ENCODE measurements at regions not wholly inside any gene's neighbourhood (a gene's known extent, or its start where the extent isn't known, plus 50 kb on each side); places are given as distances from the start of the nearest gene placed in this dataset.
"Not testable (repeated sequence)": the region's sequence is repeated elsewhere in the genome, so short reads cannot be mapped to it uniquely, and the experiment has no call there.

- not testable (repeated sequence) for DNase-seq
These were observed 323.7 kb downstream of the ADGRD1 start for GRCh38 chr12:131277186-131278091.

- not testable (repeated sequence) for DNase-seq
These were observed 324.9 kb downstream of the ADGRD1 start for GRCh38 chr12:131278451-131279115.

GRCh38 chr12:131279281-131279921 is 325.7 kb downstream of the ADGRD1 start:
- no peak for DNase-seq

- no peak for DNase-seq
These were observed 326.7 kb downstream of the ADGRD1 start for GRCh38 chr12:131280426-131280825.

GRCh38 chr12:131281016-131281415 is 327.3 kb downstream of the ADGRD1 start:
- DNase-seq: no peak

- no peak for DNase-seq
These were observed 328.8 kb downstream of the ADGRD1 start for GRCh38 chr12:131282292-131283080.

GRCh38 chr12:131283191-131283861 is 329.6 kb downstream of the ADGRD1 start:
- DNase-seq: no peak

GRCh38 chr12:131283862-131284825 is 330.4 kb downstream of the ADGRD1 start:
- not testable (repeated sequence) for DNase-seq

GRCh38 chr12:131284954-131285904 is 331.5 kb downstream of the ADGRD1 start:
- not testable (repeated sequence) for DNase-seq

GRCh38 chr12:131285905-131286295 is 332.2 kb downstream of the ADGRD1 start:
- not testable (repeated sequence) for DNase-seq

GRCh38 chr12:131286301-131286700 is 332.6 kb downstream of the ADGRD1 start:
- DNase-seq: not testable (repeated sequence)

- no peak for DNase-seq
These were observed 333.6 kb downstream of the ADGRD1 start for GRCh38 chr12:131287015-131287937.

GRCh38 chr12:131287938-131288764 is 334.4 kb downstream of the ADGRD1 start:
- DNase-seq: no peak

- not testable (repeated sequence) for DNase-seq
These were observed 335.3 kb downstream of the ADGRD1 start for GRCh38 chr12:131288765-131289695.

- DNase-seq: not testable (repeated sequence)
These were observed 336.1 kb downstream of the ADGRD1 start for GRCh38 chr12:131289807-131290206.

- no peak for DNase-seq
These were observed 336.7 kb downstream of the ADGRD1 start for GRCh38 chr12:131290255-131290959.
